ENCODE measurements at regions not wholly inside any gene's neighbourhood (a gene's known extent, or its start where the extent isn't known, plus 50 kb on each side); places are given as distances from the start of the nearest gene placed in this dataset.

GRCh38 chr2:3954261-3954660 is 250.9 kb downstream of the DCDC2C start:
- no peak for ATAC-seq
- no peak overlapping the region for H3K27ac Mint-ChIP-seq
- H3K36me3 Mint-ChIP-seq, result no peaks in the 10 kb centered on the region
- H3K9me3 Mint-ChIP-seq, result no peaks in the 10 kb centered on the region
- DNase-seq (ENCODE audit: low spot score in 2 of 2), result no peak

DNA sequence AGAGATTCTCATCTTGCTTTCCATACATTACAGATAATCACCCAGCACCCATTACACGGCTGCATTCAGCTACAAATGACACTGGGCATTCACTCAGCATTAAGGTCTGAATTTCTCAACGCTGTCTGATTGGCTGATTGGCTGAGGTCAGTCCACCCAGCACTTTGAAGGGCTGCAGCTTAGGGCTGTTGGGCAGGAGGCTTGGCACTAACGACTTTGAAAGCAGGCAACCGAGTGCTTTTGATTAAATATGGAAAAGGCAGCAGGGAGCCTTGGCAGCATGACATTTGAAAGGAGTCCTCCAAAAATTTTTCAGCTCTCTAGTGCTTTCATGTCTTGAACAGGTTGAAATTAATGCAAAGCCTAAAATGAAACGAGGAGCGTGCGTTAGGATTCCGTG is 253.0 kb downstream of the DCDC2C start:
- no peak for ATAC-seq

GRCh38 chr2:3956892-3957291 is 253.5 kb downstream of the DCDC2C start:
- no peaks in the 10 kb centered on the region for H3K36me3 Mint-ChIP-seq
- no peak for DNase-seq (ENCODE audit: low spot score in 2 of 2)
- H3K9me3 Mint-ChIP-seq, result no peaks in the 10 kb centered on the region
- no peak for ATAC-seq
- H3K27ac Mint-ChIP-seq, result no peak overlapping the region

More for the DNA sequence above, 253.0 kb downstream of the DCDC2C start:
- no peak for DNase-seq (ENCODE audit: low spot score in 2 of 2)
- H3K9me3 Mint-ChIP-seq, result no peaks in the 10 kb centered on the region
- H3K27ac Mint-ChIP-seq, result no peak overlapping the region
- no peaks in the 10 kb centered on the region for H3K36me3 Mint-ChIP-seq

DNA sequence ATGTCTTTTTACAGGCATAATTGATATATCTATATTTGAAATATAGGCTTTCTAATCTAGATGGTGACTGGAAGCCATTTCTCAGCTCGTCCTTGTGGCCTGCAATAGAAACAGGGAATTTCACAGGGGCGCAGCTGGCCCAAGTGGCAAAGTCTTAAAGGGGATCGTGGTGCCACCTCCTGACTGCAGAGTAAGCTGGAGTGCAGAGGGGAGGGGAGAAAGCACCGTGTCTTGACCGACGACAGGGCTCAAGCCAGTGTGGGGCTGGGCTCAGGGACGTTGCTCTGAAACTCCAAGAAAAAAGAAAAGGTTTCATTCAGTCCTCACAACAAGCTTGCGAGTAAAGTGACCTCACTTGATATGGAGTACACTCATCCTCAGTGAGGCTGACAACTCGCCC is 255.1 kb downstream of the DCDC2C start:
- DNase-seq (ENCODE audit: low spot score in 2 of 2) (no peak), ATAC-seq (no peak)
- H3K36me3 Mint-ChIP-seq, result no peaks in the 10 kb centered on the region
- no peaks in the 10 kb centered on the region for H3K9me3 Mint-ChIP-seq
- H3K27ac Mint-ChIP-seq, result no peak overlapping the region

DNA sequence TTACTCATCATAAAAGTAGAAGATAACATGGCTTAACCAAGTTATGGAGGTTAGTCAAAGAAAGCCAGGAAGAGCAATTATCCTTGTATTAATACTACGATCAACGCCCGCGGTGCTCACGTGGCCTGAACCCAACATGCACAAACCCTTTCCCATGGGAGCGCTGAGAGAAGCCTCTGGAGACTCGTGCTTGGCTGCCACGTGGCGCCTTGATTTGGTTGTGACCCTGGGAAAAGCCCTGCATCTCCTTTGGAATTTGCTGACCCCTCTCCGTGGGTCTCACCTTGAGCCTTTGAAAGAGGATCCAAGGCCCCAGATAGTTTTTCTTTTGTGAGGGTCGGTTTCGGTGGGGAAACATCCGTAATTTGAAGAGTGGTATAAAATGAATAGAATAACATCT is 255.6 kb downstream of the DCDC2C start:
- Mint-ChIP-seq H3K36me3 (no peaks in the 10 kb centered on the region), H3K27ac (no peak overlapping the region), H3K9me3 (no peaks in the 10 kb centered on the region)
- DNase-seq (ENCODE audit: low spot score in 2 of 2) (no peak), ATAC-seq (no peak)

GRCh38 chr2:3959372-3959771 is 256.0 kb downstream of the DCDC2C start:
- Mint-ChIP-seq H3K27ac (no peak overlapping the region), H3K9me3 (no peaks in the 10 kb centered on the region), H3K36me3 (no peaks in the 10 kb centered on the region)
- DNase-seq (ENCODE audit: low spot score in 2 of 2) (no peak), ATAC-seq (no peak)

DNA sequence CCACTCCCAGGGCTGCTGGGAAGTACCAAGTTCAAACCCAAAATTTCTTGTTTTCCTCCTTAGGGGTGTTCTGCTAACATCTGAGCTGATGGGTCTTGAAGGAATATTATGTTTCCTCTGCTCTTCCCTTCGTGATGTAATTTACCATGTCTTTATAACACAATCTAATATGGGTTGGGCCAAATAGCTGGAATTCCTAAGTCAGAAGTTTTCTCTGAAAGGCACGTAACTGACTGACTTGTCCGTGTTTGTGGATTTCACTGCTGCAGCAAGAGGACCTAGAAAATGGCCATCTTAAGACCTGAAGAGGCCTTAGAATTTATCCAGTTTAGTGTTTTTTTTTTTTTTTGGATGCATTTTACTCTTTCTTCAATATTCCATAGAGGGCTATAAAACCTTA is 256.7 kb downstream of the DCDC2C start:
- no peak overlapping the region for H3K27ac Mint-ChIP-seq
- no peak for ATAC-seq
- no peak for DNase-seq (ENCODE audit: low spot score in 2 of 2)
- H3K36me3 Mint-ChIP-seq, result no peaks in the 10 kb centered on the region
- H3K9me3 Mint-ChIP-seq, result no peaks in the 10 kb centered on the region

DNA sequence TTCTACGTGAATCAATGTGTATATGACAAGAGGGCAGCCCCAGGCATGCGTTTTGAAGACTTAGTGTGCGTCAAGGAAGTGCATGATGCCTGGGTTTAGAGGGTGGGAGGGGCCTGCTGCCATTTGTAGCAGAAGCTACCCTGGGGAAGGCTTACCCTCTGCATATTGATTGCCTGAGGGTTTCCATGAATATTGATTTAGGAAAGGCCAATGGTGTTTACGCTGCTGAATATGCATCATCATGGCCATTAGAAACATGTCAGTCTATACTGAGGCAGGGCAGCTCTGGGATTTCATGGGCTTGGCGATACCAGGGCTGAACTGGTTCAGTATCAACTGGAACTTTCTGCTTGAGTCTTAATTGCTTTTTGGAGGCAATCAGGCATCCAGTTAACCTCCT is 259.3 kb downstream of the DCDC2C start:
- H3K9me3 Mint-ChIP-seq, result peaks cover 0 to 5% of the 10 kb centered on the region in 2 donors
- no peak for DNase-seq (ENCODE audit: low spot score in 2 of 2)
- no peak overlapping the region for H3K27ac Mint-ChIP-seq
- no peaks in the 10 kb centered on the region for H3K36me3 Mint-ChIP-seq
- ATAC-seq, result no peak

DNA sequence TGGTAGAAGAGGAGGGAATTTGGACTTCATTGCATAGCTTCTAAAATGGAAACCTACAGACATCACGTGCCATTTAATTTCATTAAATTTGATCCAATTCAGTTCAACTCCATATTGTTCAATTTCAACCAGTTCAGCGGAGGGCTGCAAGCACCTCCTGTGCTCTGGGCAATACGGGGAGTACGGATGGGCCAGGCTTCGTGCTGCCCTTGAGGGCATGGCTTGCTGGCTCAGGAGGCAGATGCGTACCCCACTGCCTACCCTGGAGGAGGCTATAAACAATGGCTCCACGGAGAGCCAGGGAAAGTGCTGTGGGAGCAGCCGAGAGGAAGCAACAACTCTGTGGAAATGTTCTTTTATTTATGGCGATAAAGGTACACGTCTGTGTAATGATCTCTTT is 261.8 kb downstream of the DCDC2C start:
- ATAC-seq (no peak), DNase-seq (ENCODE audit: low spot score in 2 of 2) (no peak)
- peaks cover 0 to 5% of the 10 kb centered on the region in 2 donors for H3K9me3 Mint-ChIP-seq
- H3K36me3 Mint-ChIP-seq, result no peaks in the 10 kb centered on the region
- no peak overlapping the region for H3K27ac Mint-ChIP-seq

- no peak overlapping the region for H3K27ac Mint-ChIP-seq
- no peaks in the 10 kb centered on the region for H3K36me3 Mint-ChIP-seq
- DNase-seq (ENCODE audit: low spot score in 2 of 2) (no peak), ATAC-seq (no peak)
- H3K9me3 Mint-ChIP-seq, result peaks cover 0 to 5% of the 10 kb centered on the region in 2 donors
These were observed 262.6 kb downstream of the DCDC2C start for GRCh38 chr2:3965953-3966352.

GRCh38 chr2:3966470-3966869 is 263.1 kb downstream of the DCDC2C start:
- no peak for DNase-seq (ENCODE audit: low spot score in 2 of 2)
- H3K36me3 Mint-ChIP-seq, result no peaks in the 10 kb centered on the region
- ATAC-seq, result no peak
- no peak overlapping the region for H3K27ac Mint-ChIP-seq
- peaks cover 0 to 5% of the 10 kb centered on the region in 2 donors for H3K9me3 Mint-ChIP-seq

DNA sequence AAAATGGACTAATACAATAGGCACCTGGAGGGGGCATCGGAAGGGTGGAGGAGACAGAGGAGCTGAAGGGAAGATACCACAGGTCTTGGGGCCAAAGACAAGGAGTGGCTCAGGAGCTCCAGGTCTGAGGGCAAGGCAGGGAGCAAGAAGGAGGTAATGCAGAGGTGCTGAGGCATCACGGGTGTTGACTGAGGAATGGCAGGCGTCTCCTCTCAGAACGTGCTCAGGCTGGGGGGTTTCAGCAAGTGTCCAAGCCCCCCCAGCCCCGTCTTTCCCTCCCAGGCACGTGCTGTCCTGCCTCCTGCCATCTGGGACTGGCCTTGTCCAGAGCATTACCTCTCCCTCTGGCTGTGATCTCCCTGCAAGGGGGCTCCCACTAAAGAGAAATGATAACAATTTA is 265.4 kb downstream of the DCDC2C start:
- DNase-seq (ENCODE audit: low spot score in 2 of 2) (no peak), ATAC-seq (no peak)
- Mint-ChIP-seq H3K27ac (no peak overlapping the region), H3K36me3 (no peaks in the 10 kb centered on the region), H3K9me3 (peaks cover 0 to 5% of the 10 kb centered on the region in 2 donors)

DNA sequence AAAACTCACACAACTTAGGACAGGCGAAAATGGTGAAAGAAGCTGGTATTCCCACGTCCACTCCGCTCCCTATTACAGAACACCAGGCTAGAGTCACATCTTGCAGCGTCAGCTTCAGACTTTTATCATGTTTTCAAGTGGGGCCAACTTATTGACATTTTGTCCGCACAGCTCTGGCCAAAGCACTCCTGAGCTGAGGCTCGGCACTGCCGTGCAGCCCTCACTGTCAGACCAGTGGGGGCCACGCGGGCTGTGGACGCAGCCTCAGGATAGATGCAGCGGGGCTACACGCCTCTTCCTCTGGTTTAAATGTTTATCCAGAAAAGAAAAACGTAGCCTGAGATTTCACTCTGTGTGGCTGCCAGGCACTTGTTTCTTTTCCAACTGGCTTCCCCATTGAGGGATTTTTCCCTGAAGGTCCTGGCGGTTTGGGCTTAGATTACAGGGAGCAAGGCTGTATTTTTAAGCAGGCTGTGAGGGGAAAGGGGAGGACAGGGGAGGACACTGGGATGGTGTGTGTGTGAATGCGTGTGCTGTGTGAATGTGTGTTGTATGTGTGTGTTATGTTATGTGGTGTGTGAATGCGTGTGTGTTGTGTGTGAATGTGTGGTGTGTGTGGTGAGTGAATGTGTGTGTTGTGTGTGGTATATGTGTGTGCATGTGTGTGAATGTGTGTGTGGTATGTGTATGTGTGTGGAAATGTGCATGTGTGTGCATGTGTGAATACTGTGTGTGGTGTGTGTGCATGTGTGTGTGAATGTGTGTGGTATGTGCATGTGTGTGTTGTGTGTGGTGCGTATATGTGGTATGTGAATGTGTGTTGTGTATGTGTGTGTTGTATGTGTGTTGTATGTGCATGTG is 267.6 kb downstream of the DCDC2C start:
- ATAC-seq, result no peak

DNA sequence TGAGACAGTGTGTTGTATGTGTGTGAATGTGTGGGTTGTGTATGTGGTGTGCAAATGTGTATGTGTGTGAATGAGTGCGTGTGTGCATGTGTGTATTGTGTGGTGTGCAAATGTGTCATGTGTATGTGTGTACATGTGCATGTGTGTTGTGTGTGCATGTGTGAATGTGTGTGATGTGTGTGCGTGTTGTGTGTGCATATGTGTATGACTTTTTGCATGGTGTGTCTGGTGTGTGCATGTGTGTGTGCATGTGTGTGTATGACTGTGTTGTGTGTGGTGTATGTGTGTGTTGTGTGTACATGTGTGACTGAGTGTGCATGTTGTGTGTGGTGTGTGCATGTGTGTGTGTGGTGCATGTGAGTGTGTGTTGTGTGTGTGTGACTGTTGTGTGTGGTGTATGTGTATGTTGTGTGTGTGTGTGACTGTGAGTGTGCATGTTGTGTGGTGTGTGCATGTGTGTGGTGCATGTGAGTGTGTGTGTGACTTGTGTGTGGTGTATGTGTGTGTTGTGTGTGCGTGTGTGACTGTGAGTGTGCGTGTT is 268.3 kb downstream of the DCDC2C start:
- H3K36me3 Mint-ChIP-seq, result no peaks in the 10 kb centered on the region
- ATAC-seq (no peak), DNase-seq (ENCODE audit: low spot score in 2 of 2) (no peak)
- H3K9me3 Mint-ChIP-seq, result peaks cover 0 to 5% of the 10 kb centered on the region in 2 donors
- H3K27ac Mint-ChIP-seq, result no peak overlapping the region

More for the DNA sequence above, 267.6 kb downstream of the DCDC2C start:
- Mint-ChIP-seq H3K9me3 (peaks cover 0 to 9% of the 10 kb centered on the region in 2 donors), H3K27ac (no peak overlapping the region), H3K36me3 (no peaks in the 10 kb centered on the region)
- DNase-seq (ENCODE audit: low spot score in 2 of 2), result no peak

- ATAC-seq, result no peak
- DNase-seq (ENCODE audit: low spot score in 2 of 2), result no peak
- H3K36me3 Mint-ChIP-seq, result no peaks in the 10 kb centered on the region
- H3K27ac Mint-ChIP-seq, result no peak overlapping the region
- H3K9me3 Mint-ChIP-seq, result peaks cover 0 to 4% of the 10 kb centered on the region in 2 donors
These were observed 269.0 kb downstream of the DCDC2C start for GRCh38 chr2:3972377-3972776.

DNA sequence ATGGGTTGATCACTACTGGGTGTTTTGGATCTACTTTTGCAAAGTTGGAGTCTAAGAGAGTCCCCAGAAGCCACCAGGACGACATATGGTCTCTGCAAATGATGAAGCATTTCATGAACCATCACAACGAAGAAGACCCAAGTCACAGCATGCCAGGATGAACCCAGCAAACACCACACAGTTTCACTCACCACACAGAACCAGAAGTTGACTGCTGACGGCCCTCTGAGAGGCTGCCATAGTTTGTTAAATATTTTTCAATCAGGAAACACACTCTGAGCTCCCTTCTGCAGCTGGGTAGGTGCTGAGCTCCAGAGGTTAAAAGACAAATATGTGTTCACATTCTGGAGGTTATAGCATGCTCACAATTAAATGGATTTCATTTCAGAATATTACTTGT is 271.4 kb downstream of the DCDC2C start:
- no peak for ATAC-seq
- DNase-seq (ENCODE audit: low spot score in 2 of 2), result no peak
- peaks cover 8 to 11% of the 10 kb centered on the region in 2 donors for H3K9me3 Mint-ChIP-seq
- no peaks in the 10 kb centered on the region for H3K36me3 Mint-ChIP-seq
- H3K27ac Mint-ChIP-seq, result no peak overlapping the region

GRCh38 chr2:3981446-3981987 is 278.1 kb downstream of the DCDC2C start:
- Mint-ChIP-seq H3K9me3 (peaks cover 7 to 11% of the 10 kb centered on the region in 2 donors), H3K36me3 (no peaks in the 10 kb centered on the region), H3K27ac (no peak overlapping the region)
- DNase-seq (ENCODE audit: low spot score in 2 of 2) (no peak), ATAC-seq (no peak)

- ATAC-seq, result no peak
- H3K9me3 Mint-ChIP-seq, result peaks cover 7 to 11% of the 10 kb centered on the region in 2 donors
- no peak for DNase-seq (ENCODE audit: low spot score in 2 of 2)
- H3K36me3 Mint-ChIP-seq, result no peaks in the 10 kb centered on the region
- H3K27ac Mint-ChIP-seq, result no peak overlapping the region
These were observed 278.8 kb downstream of the DCDC2C start for GRCh38 chr2:3982160-3982559.
